WERI-Rb-1 (cell line): ENCODE measurements at regions not wholly inside any gene's neighbourhood (a gene's known extent, or its start where the extent isn't known, plus 50 kb on each side); places are given as distances from the start of the nearest gene placed in this dataset.

Experiments used
- DNase-seq: peaks from one replicate; pipeline ENCODE4 v3.0.0-alpha.2; 2020
- H3K27ac ChIP-seq: fragments of 250-450 bp; sonication (Bioruptor Pico); 2 replicates; pipeline ENCODE4 v1.5.1; 2020; ENCODE audit warnings: mild to moderate bottlenecking, moderate library complexity
- H3K27me3 ChIP-seq: fragments of 250-450 bp; sonication (Bioruptor Pico); 2 replicates; pipeline ENCODE4 v1.5.1; 2021; ENCODE audit warnings: mild to moderate bottlenecking, low read depth, moderate library complexity; ENCODE audit not compliant: insufficient read depth, severe bottlenecking
- H3K36me3 ChIP-seq: fragments of 250-450 bp; sonication (Bioruptor Pico); 2 replicates; pipeline ENCODE4 v1.5.1; 2020; ENCODE audit warnings: mild to moderate bottlenecking, moderate library complexity
- H3K4me3 ChIP-seq: 2 replicates; pipeline ENCODE4 v1.5.1; 2011; ENCODE audit warnings: low read depth, mild to moderate bottlenecking, control low read depth, low read length
- H3K9me3 ChIP-seq: fragments of 250-450 bp; sonication (Bioruptor Pico); 2 replicates; pipeline ENCODE4 v1.5.1; 2021; ENCODE audit warnings: mild to moderate bottlenecking, moderate library complexity; ENCODE audit not compliant: severe bottlenecking
- TF ChIP-seq, protein P1 (sequence below): IDR thresholded peaks from 2 replicates; pipeline ENCODE4 v1.5.1; 2011; ENCODE audit warnings: low read depth, mild to moderate bottlenecking, control low read depth, inconsistent platforms, low read length

GRCh38 chr13:91233291-91233690, 114.2 kb upstream of the MIR17HG start:
- no peak for DNase-seq
- TF ChIP-seq, protein P1, sequence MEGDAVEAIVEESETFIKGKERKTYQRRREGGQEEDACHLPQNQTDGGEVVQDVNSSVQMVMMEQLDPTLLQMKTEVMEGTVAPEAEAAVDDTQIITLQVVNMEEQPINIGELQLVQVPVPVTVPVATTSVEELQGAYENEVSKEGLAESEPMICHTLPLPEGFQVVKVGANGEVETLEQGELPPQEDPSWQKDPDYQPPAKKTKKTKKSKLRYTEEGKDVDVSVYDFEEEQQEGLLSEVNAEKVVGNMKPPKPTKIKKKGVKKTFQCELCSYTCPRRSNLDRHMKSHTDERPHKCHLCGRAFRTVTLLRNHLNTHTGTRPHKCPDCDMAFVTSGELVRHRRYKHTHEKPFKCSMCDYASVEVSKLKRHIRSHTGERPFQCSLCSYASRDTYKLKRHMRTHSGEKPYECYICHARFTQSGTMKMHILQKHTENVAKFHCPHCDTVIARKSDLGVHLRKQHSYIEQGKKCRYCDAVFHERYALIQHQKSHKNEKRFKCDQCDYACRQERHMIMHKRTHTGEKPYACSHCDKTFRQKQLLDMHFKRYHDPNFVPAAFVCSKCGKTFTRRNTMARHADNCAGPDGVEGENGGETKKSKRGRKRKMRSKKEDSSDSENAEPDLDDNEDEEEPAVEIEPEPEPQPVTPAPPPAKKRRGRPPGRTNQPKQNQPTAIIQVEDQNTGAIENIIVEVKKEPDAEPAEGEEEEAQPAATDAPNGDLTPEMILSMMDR: no peak
- peaks cover 2% of the 10 kb centered on the region for H3K9me3 ChIP-seq
- no peaks in the 10 kb centered on the region for H3K36me3 ChIP-seq
- no peak overlapping the region for H3K27ac ChIP-seq
- no peaks in the 10 kb centered on the region for H3K27me3 ChIP-seq
- H3K4me3 ChIP-seq: no peak overlapping the region

GRCh38 chr13:91236182-91236581, 111.3 kb upstream of the MIR17HG start:
- no peak for DNase-seq
- Histone ChIP-seq H3K27me3 (no peaks in the 10 kb centered on the region), H3K4me3 (no peak overlapping the region), H3K36me3 (no peaks in the 10 kb centered on the region), H3K9me3 (peaks cover 3% of the 10 kb centered on the region), H3K27ac (no peak overlapping the region)
- TF ChIP-seq, protein P1: no peak

GRCh38 chr13:91236921-91237320, 110.6 kb upstream of the MIR17HG start:
- H3K27ac ChIP-seq: no peak overlapping the region
- H3K27me3 ChIP-seq: no peaks in the 10 kb centered on the region
- H3K4me3 ChIP-seq: no peak overlapping the region
- no peak for DNase-seq
- peaks cover 3% of the 10 kb centered on the region for H3K9me3 ChIP-seq
- TF ChIP-seq, protein P1: no peak
- H3K36me3 ChIP-seq: no peaks in the 10 kb centered on the region

DNA sequence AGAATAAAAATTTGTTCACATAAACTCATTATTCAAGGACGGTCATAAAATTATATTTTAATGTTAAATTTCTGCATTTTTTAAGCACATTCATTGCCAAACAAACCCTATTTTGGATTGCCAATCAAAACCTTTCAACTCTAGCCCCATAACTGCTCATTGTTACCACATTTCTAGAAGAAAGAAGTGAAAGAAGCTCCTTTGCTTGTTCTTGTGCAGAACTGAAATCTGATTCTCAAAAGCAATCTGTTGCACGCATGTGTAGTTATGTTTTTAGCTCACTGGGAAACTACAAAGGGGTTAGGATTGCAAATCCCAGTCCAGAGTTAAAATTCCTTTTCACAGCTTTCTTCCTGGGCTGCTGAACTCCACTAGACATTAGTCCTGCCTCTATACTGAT, 109.5 kb upstream of the MIR17HG start:
- peaks cover 3% of the 10 kb centered on the region for H3K9me3 ChIP-seq
- TF ChIP-seq, protein P1: no peak
- H3K27me3 ChIP-seq: no peaks in the 10 kb centered on the region
- H3K36me3 ChIP-seq: no peaks in the 10 kb centered on the region
- H3K27ac ChIP-seq: no peak overlapping the region
- H3K4me3 ChIP-seq: no peak overlapping the region
- DNase-seq: no peak

- TF ChIP-seq, protein P1: no peak
- no peak overlapping the region for H3K4me3 ChIP-seq
- no peak for DNase-seq
- H3K27me3 ChIP-seq: no peaks in the 10 kb centered on the region
- H3K9me3 ChIP-seq: peaks cover 3% of the 10 kb centered on the region
- H3K27ac ChIP-seq: no peak overlapping the region
- no peaks in the 10 kb centered on the region for H3K36me3 ChIP-seq
Measured at GRCh38 chr13:91240341-91240740, 107.1 kb upstream of the MIR17HG start.

- H3K4me3 ChIP-seq: no peak overlapping the region
- H3K9me3 ChIP-seq: peaks cover 3% of the 10 kb centered on the region
- TF ChIP-seq, protein P1: no peak
- DNase-seq: no peak
- no peak overlapping the region for H3K27ac ChIP-seq
- H3K36me3 ChIP-seq: no peaks in the 10 kb centered on the region
- no peaks in the 10 kb centered on the region for H3K27me3 ChIP-seq
Measured at GRCh38 chr13:91241221-91241933, 106.1 kb upstream of the MIR17HG start.
